ENCODE measurements at regions not wholly inside any gene's neighbourhood (a gene's known extent, or its start where the extent isn't known, plus 50 kb on each side); places are given as distances from the start of the nearest gene placed in this dataset.

GRCh38 chr2:13921245-13921644, 711.3 kb upstream of the LRATD1 start:
- Histone ChIP-seq H4K20me1 (ENCODE audit: control insufficient read depth, insufficient read depth) (no peaks in the 10 kb centered on the region), H3K27me3 (replicated peaks in 1 of 2; ENCODE audit: control insufficient read depth in 2 of 2, insufficient read depth in 2 of 2, low read length in 1 of 2) (no peaks in the 10 kb centered on the region), H3K27ac (ENCODE audit: control insufficient read depth, insufficient read depth) (no peak overlapping the region), H2AFZ (ENCODE audit: control insufficient read depth, low read depth, low read length) (no peak overlapping the region), H3K9ac (ENCODE audit: control insufficient read depth, insufficient read depth, low read length) (no peak overlapping the region), H3K79me2 (ENCODE audit: control insufficient read depth, insufficient read depth, low read length) (no peaks in the 10 kb centered on the region), H3K36me3 (ENCODE audit: control insufficient read depth in 2 of 2, insufficient read depth in 2 of 2, low read length in 1 of 2) (no peaks in the 10 kb centered on the region), H3K9me3 (replicated peaks; ENCODE audit: control insufficient read depth, insufficient read depth, low read length) (no peaks in the 10 kb centered on the region), H3K4me2 (ENCODE audit: control insufficient read depth, insufficient read depth) (no peak overlapping the region), H3K4me1 (ENCODE audit: control insufficient read depth, insufficient read depth, low read length) (no peaks in the 10 kb centered on the region), H3K4me3 (no peak overlapping the region)
- ChIA-PET CTCF (interaction anchor here (1.4 kb wide), 1 partner anchor 9 kb away, joined by 4 read pairs; no protein-coding TSS in a partner anchor), RAD21 (ENCODE audit: unreplicated experiment) (no interaction called here), SMC1A (ENCODE audit: uncharacterized antibody, unreplicated experiment) (interaction anchor here (0.7 kb wide), 1 partner anchor 22 kb away, joined by 3 read pairs; no protein-coding TSS in a partner anchor), POLR2A (no interaction called here)
- in situ Hi-C loops (cut with MboI): no loop called here
- DNase-seq (ENCODE audit: low read depth, low spot score) (no peak), FAIRE-seq (no peak), ATAC-seq (no peak)
- BruUV-seq (replicated peaks): no TSS peak
- TF ChIP-seq ATF2 (IDR thresholded peaks at IDR 0.05; ENCODE audit: low read length): no peak
- WGBS (ENCODE audit: insufficient coverage, insufficient replicate concordance, low lambda C conversion rate, missing lambda C conversion rate): 0% methylated on average over 2 of the region's 2 CpGs
- intact Hi-C loops (cut with micrococcal nuclease; ENCODE audit: unreplicated experiment): no loop called here

GRCh38 chr2:13923823-13924222, 708.7 kb upstream of the LRATD1 start:
- Histone ChIP-seq H3K27me3 (replicated peaks in 1 of 2; ENCODE audit: control insufficient read depth in 2 of 2, insufficient read depth in 2 of 2, low read length in 1 of 2) (no peaks in the 10 kb centered on the region), H3K36me3 (ENCODE audit: control insufficient read depth in 2 of 2, insufficient read depth in 2 of 2, low read length in 1 of 2) (no peaks in the 10 kb centered on the region), H3K27ac (ENCODE audit: control insufficient read depth, insufficient read depth) (no peak overlapping the region), H3K79me2 (ENCODE audit: control insufficient read depth, insufficient read depth, low read length) (no peaks in the 10 kb centered on the region), H2AFZ (ENCODE audit: control insufficient read depth, low read depth, low read length) (no peak overlapping the region), H3K9ac (ENCODE audit: control insufficient read depth, insufficient read depth, low read length) (no peak overlapping the region), H3K9me3 (replicated peaks; ENCODE audit: control insufficient read depth, insufficient read depth, low read length) (no peaks in the 10 kb centered on the region; the same call in 2 of the 3 replicates), H4K20me1 (ENCODE audit: control insufficient read depth, insufficient read depth) (no peaks in the 10 kb centered on the region), H3K4me2 (ENCODE audit: control insufficient read depth, insufficient read depth) (no peak overlapping the region), H3K4me3 (no peak overlapping the region), H3K4me1 (ENCODE audit: control insufficient read depth, insufficient read depth, low read length) (no peaks in the 10 kb centered on the region)
- 24% methylated on average over 6 of the region's 6 CpGs for WGBS (ENCODE audit: insufficient coverage, insufficient replicate concordance, low lambda C conversion rate, missing lambda C conversion rate)
- intact Hi-C loops (cut with micrococcal nuclease; ENCODE audit: unreplicated experiment) (no loop called here), in situ Hi-C loops (cut with MboI) (no loop called here)
- no TSS peak for BruUV-seq (replicated peaks)
- ChIA-PET RAD21 (ENCODE audit: unreplicated experiment) (no interaction called here), SMC1A (ENCODE audit: uncharacterized antibody, unreplicated experiment) (no interaction called here), POLR2A (no interaction called here), CTCF (no interaction called here)
- no peak for FAIRE-seq
- DNase-seq (ENCODE audit: low read depth, low spot score): no peak
- ATAC-seq: no peak
- TF ChIP-seq RAD21 (IDR thresholded peaks at IDR 0.05; ENCODE audit: insufficient read depth, low read depth, low read length) (no peak), ZNF687 (IDR thresholded peaks at IDR 0.05) (no peak), NKRF (conservative IDR thresholded peaks at IDR 0.05) (no peak), MYB (IDR thresholded peaks at IDR 0.05; ENCODE audit: borderline replicate concordance, low read depth, low read length) (no peak), EGR1 (IDR thresholded peaks at IDR 0.05; ENCODE audit: borderline replicate concordance in 1 of 2, low read depth in 2 of 2, low read length in 2 of 2) (no peak), EP300 (IDR thresholded peaks at IDR 0.05; ENCODE audit: borderline replicate concordance in 1 of 2, control insufficient read depth in 1 of 2, low read depth in 2 of 2, low read length in 2 of 2) (no peak)
